H1 (cell line): ENCODE measurements at regions not wholly inside any gene's neighbourhood (a gene's known extent, or its start where the extent isn't known, plus 50 kb on each side); places are given as distances from the start of the nearest gene placed in this dataset.

Experiments used
- CBX5 ChIP-seq: fragments of 300-800, 300-1000 bp; sonication (generic); IDR thresholded peaks from 2 replicates; pipeline ENCODE4 v1.7.1; 2016; ENCODE audit warnings: antibody characterized with exemption, low read length, low read depth
- CREB1 ChIP-seq: IDR thresholded peaks from 2 replicates; pipeline ENCODE4 v1.6.1; 2012; ENCODE audit warnings: inconsistent platforms
- EGR1 ChIP-seq: IDR thresholded peaks from 2 replicates; pipeline ENCODE4 v1.6.1; 2011; ENCODE audit warnings: low read depth, low read length, borderline replicate concordance
- GABPA ChIP-seq: IDR thresholded peaks from 2 replicates; pipeline ENCODE4 v1.6.1; 2011; ENCODE audit warnings: mild to moderate bottlenecking, low read length, moderate library complexity, borderline replicate concordance; ENCODE audit not compliant: insufficient read depth
- MAFK ChIP-seq: IDR thresholded peaks from 2 replicates; pipeline ENCODE4 v1.6.1; 2012; ENCODE audit warnings: low read depth, mild to moderate bottlenecking, improper control_type of control experiment, low read length
- SAP30 ChIP-seq: fragments of 300-600 bp; sonication (generic); IDR thresholded peaks from 2 replicates; pipeline ENCODE4 v1.7.1; 2012; ENCODE audit warnings: low read length, moderate library complexity, mild to moderate bottlenecking, inconsistent platforms; ENCODE audit not compliant: insufficient read depth, insufficient replicate concordance
- SIX5 ChIP-seq: IDR thresholded peaks from 2 replicates; pipeline ENCODE4 v1.6.1; 2011; ENCODE audit warnings: mild to moderate bottlenecking, low read depth, low read length
- YY1 ChIP-seq: IDR thresholded peaks from 2 replicates; pipeline ENCODE4 v1.6.1; 2011; ENCODE audit warnings: low read depth, mild to moderate bottlenecking, low read length
- TF ChIP-seq, protein P1 (sequence below), 3 experiments: IDR thresholded peaks; 1 replicate in 2 of 3; 2 replicates in 1 of 3; pipeline versions ENCODE4 v1.5.1 to v1.6.1; 2011; ENCODE audit warnings: low read length in 3 of 3, mild to moderate bottlenecking in 3 of 3, inconsistent platforms in 2 of 3, low read depth in 1 of 3, moderate library complexity in 1 of 3; ENCODE audit not compliant: insufficient read depth in 1 of 3; ENCODE audit errors: control extremely low read depth in 1 of 3
- TF ChIP-seq, protein P2 (sequence below): IDR thresholded peaks from 2 replicates; pipeline ENCODE4 v1.6.1; 2011; ENCODE audit warnings: low read length, improper control_type of control experiment

DNA sequence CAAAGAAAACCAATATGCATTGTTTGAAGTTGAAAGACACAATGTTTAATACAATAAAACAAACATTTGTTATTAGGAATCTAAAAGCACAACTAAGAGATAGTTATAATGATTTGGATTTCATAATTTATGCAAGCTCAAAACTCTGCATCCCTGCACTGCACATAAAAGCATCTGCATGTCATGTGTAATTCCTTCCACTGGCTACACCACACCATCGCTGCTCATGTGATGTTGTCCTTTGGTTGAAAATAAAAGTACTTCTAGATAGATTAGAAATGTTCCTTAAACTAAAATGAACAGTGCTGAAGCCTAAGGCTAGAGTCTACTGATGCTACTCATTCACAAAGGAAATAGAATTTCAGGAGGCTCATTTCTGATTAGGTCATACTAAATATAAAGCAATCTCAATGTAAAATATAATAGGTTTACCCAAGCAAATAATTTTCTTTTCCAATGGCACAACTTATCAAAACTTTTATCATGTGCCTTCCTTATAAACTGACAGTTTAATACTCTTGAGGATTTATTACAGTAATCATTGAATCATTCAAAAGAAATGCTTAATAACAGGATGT, 130.8 kb upstream of the DKK2 start:
- TF ChIP-seq, protein P1, sequence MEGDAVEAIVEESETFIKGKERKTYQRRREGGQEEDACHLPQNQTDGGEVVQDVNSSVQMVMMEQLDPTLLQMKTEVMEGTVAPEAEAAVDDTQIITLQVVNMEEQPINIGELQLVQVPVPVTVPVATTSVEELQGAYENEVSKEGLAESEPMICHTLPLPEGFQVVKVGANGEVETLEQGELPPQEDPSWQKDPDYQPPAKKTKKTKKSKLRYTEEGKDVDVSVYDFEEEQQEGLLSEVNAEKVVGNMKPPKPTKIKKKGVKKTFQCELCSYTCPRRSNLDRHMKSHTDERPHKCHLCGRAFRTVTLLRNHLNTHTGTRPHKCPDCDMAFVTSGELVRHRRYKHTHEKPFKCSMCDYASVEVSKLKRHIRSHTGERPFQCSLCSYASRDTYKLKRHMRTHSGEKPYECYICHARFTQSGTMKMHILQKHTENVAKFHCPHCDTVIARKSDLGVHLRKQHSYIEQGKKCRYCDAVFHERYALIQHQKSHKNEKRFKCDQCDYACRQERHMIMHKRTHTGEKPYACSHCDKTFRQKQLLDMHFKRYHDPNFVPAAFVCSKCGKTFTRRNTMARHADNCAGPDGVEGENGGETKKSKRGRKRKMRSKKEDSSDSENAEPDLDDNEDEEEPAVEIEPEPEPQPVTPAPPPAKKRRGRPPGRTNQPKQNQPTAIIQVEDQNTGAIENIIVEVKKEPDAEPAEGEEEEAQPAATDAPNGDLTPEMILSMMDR (IDR thresholded peaks at IDR 0.05; ENCODE audit: control extremely low read depth in 1 of 3, insufficient read depth in 1 of 3, low read depth in 1 of 3, low read length in 3 of 3) = no peak
- TF ChIP-seq CREB1 = no peak
- no peak for TF ChIP-seq SIX5
- TF ChIP-seq SAP30 = no peak
- TF ChIP-seq EGR1 = no peak
- TF ChIP-seq, protein P2, sequence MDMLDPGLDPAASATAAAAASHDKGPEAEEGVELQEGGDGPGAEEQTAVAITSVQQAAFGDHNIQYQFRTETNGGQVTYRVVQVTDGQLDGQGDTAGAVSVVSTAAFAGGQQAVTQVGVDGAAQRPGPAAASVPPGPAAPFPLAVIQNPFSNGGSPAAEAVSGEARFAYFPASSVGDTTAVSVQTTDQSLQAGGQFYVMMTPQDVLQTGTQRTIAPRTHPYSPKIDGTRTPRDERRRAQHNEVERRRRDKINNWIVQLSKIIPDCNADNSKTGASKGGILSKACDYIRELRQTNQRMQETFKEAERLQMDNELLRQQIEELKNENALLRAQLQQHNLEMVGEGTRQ = no peak
- no peak for TF ChIP-seq GABPA
- no peak for TF ChIP-seq MAFK
- TF ChIP-seq CBX5 = no peak
- TF ChIP-seq YY1 = no peak
